Ovary (tissue), 3 donors: ENCODE measurements at regions not wholly inside any gene's neighbourhood (a gene's known extent, or its start where the extent isn't known, plus 50 kb on each side); places are given as distances from the start of the nearest gene placed in this dataset.

ENCODE experiments used
- CTCF ChIP-seq, 3 donors: fragments of 450-650 bp in 2 of 3; fragments of 200-600 bp in 1 of 3; IDR thresholded peaks; one replicate each; pipeline versions ENCODE4 v1.5.1 to v1.8.0; 2016 to 2022; ENCODE audit warnings: antibody characterized with exemption in 3 of 3, mild to moderate bottlenecking in 1 of 3
- EP300 ChIP-seq: sonication (generic); formaldehyde crosslinking; IDR thresholded peaks from one replicate; pipeline ENCODE4 v1.6.1; 2017; ENCODE audit warnings: antibody characterized with exemption
- POLR2A ChIP-seq: fragments of 450-650 bp; IDR thresholded peaks from one replicate; pipeline ENCODE4 v1.6.1; 2017; ENCODE audit warnings: antibody characterized with exemption, mild to moderate bottlenecking, moderate library complexity
- donor health status: DM: no; HTN: no; CAD: no.

DNA sequence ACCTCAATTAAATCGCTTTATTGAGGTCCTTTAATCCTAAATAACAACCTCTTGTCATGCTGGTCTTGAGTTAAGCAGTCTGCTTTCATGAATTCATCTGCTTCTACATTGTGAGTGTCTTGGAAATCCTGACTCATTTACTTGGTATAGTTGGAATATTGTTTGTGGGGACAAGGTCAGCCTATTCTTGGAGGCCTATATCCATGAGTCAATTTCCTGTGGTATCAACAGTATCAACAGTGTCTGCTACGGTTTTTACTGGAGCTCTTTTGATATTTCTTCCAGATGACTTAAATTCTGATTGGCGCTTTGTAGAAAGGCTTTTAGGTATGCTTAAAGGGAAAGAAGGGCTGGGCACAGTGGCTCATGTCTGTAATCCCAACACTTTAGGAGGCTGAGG lies 71.2 kb upstream of the PARP8 start:
- no peak for TF ChIP-seq POLR2A
- TF ChIP-seq CTCF (IDR thresholded peaks at IDR 0.05), result no peak
- TF ChIP-seq EP300, result no peak
